ENCODE measurements at regions not wholly inside any gene's neighbourhood (a gene's known extent, or its start where the extent isn't known, plus 50 kb on each side); places are given as distances from the start of the nearest gene placed in this dataset.

GRCh38 chr6:155968921-155969320, 513.3 kb upstream of the NOX3 start:
- intact Hi-C loops (cut with DNase I): no loop called here
- Histone ChIP-seq H3K27ac (no peak overlapping the region), H3K27me3 (no peaks in the 10 kb centered on the region), H3K36me3 (no peaks in the 10 kb centered on the region), H3K9me3 (no peaks in the 10 kb centered on the region), H3K4me1 (no peaks in the 10 kb centered on the region), H3K4me3 (no peak overlapping the region)
- DNase-seq: no peak
- WGBS, 2 donors: 91 to 97% methylated on average over 1 of the region's 1 CpG
- TF ChIP-seq POLR2A (IDR thresholded peaks at IDR 0.05) (no peak), CTCF (IDR thresholded peaks at IDR 0.05) (no peak), EP300 (IDR thresholded peaks at IDR 0.05) (no peak), POLR2AphosphoS5 (IDR thresholded peaks at IDR 0.05) (no peak)

- Histone ChIP-seq H3K9me3 (no peaks in the 10 kb centered on the region), H3K4me1 (no peaks in the 10 kb centered on the region), H3K4me3 (no peak overlapping the region), H3K27ac (no peak overlapping the region), H3K36me3 (no peaks in the 10 kb centered on the region), H3K27me3 (no peaks in the 10 kb centered on the region)
- no peak for DNase-seq
- intact Hi-C loops (cut with DNase I): no loop called here
- WGBS, 2 donors: 93 to 98% methylated on average over 3 of the region's 3 CpGs
- no peak for TF ChIP-seq POLR2AphosphoS5 (IDR thresholded peaks at IDR 0.05)
- no peak for TF ChIP-seq CTCF (IDR thresholded peaks at IDR 0.05)
Observed at GRCh38 chr6:155967322-155967721, 511.7 kb upstream of the NOX3 start.

GRCh38 chr6:155964544-155964943, 508.9 kb upstream of the NOX3 start:
- H3K27me3 ChIP-seq: no peaks in the 10 kb centered on the region
- no peak overlapping the region for H3K4me3 ChIP-seq
- H3K9me3 ChIP-seq: no peaks in the 10 kb centered on the region
- TF ChIP-seq POLR2A (IDR thresholded peaks at IDR 0.05) (no peak), EP300 (IDR thresholded peaks at IDR 0.05) (no peak), CTCF (IDR thresholded peaks at IDR 0.05) (no peak), POLR2AphosphoS5 (IDR thresholded peaks at IDR 0.05) (no peak)
- intact Hi-C loops (cut with DNase I): no loop called here
- no peak overlapping the region for H3K27ac ChIP-seq
- H3K36me3 ChIP-seq: no peaks in the 10 kb centered on the region
- DNase-seq: no peak
- H3K4me1 ChIP-seq: no peaks in the 10 kb centered on the region
- WGBS, 2 donors: 85 to 97% methylated on average over 2 of the region's 2 CpGs

GRCh38 chr6:155962276-155962675, 506.6 kb upstream of the NOX3 start:
- Histone ChIP-seq H3K9me3 (no peaks in the 10 kb centered on the region), H3K36me3 (no peaks in the 10 kb centered on the region), H3K27me3 (no peaks in the 10 kb centered on the region), H3K4me1 (no peaks in the 10 kb centered on the region), H3K4me3 (no peak overlapping the region), H3K27ac (no peak overlapping the region)
- DNase-seq: no peak
- intact Hi-C loops (cut with DNase I): no loop called here
- TF ChIP-seq POLR2AphosphoS5 (IDR thresholded peaks at IDR 0.05) (no peak), CTCF (IDR thresholded peaks at IDR 0.05) (no peak), EP300 (IDR thresholded peaks at IDR 0.05) (no peak), POLR2A (IDR thresholded peaks at IDR 0.05) (no peak)
- 88 to 90% methylated on average over 1 of the region's 1 CpG for WGBS, 2 donors

GRCh38 chr6:155959898-155960495, 504.4 kb upstream of the NOX3 start:
- no peak for DNase-seq
- Histone ChIP-seq H3K27ac (no peak overlapping the region), H3K36me3 (no peaks in the 10 kb centered on the region), H3K4me1 (no peaks in the 10 kb centered on the region), H3K4me3 (no peak overlapping the region), H3K27me3 (no peaks in the 10 kb centered on the region), H3K9me3 (no peaks in the 10 kb centered on the region)
- intact Hi-C loops (cut with DNase I): no loop called here
- TF ChIP-seq EP300 (IDR thresholded peaks at IDR 0.05) (no peak), CTCF (IDR thresholded peaks at IDR 0.05) (no peak), POLR2A (IDR thresholded peaks at IDR 0.05) (no peak), POLR2AphosphoS5 (IDR thresholded peaks at IDR 0.05) (no peak)
- WGBS, 2 donors: 24 to 74% methylated on average over 6 of the region's 6 CpGs

All from sigmoid colon (tissue), 6 donors.